PC-3 (cell line): ENCODE measurements at regions not wholly inside any gene's neighbourhood (a gene's known extent, or its start where the extent isn't known, plus 50 kb on each side); places are given as distances from the start of the nearest gene placed in this dataset.

Experiments
- ATAC-seq: fragments of 200-7000 bp; cut with Tn5 transposase; 2 replicates; pipeline ENCODE4 v1.9.1; 2020; ENCODE audit warnings: mild to moderate bottlenecking, moderate library complexity
- BruUV-seq: library from RNA; stranded (reverse); fragments of 400-500 nt; replicated peaks from 2 replicates; lab custom pipeline; 2021; lab: Mats Ljungman, UMichigan
- CTCF ChIA-PET: fragments of 300-600 bp; sonication (Branson Sonifier 250); formaldehyde crosslinking; loops from one replicate; lab custom pipeline; 2022; ENCODE audit warnings: antibody characterized with exemption; lab: Charles Lee
- POLR2A ChIA-PET: fragments of 300-600 bp; sonication (Branson Sonifier 250); formaldehyde crosslinking; loops from one replicate; lab custom pipeline; 2022; ENCODE audit warnings: antibody characterized with exemption; ENCODE audit not compliant: unreplicated experiment; lab: Charles Lee
- DNase-seq: peaks from one replicate; pipeline ENCODE4 v3.0.0-alpha.2; 2015
- H2AFZ ChIP-seq: fragments of 300-600 bp; sonication (generic); 2 replicates; pipeline ENCODE4 v1.6.0; 2016; ENCODE audit warnings: antibody characterized with exemption, low read length
- H3F3A ChIP-seq: fragments of 300-600 bp; sonication (generic); one replicate; pipeline ENCODE4 v1.6.0; 2017; ENCODE audit warnings: antibody characterized with exemption, low read length, control low read depth, mild to moderate bottlenecking; ENCODE audit not compliant: unreplicated experiment
- H3K27ac ChIP-seq: fragments of 300-600 bp; sonication (generic); 2 replicates; pipeline ENCODE4 v1.5.1; 2016; ENCODE audit warnings: mild to moderate bottlenecking, low read length
- H3K27me3 ChIP-seq: fragments of 300-600 bp; sonication (generic); 2 replicates; pipeline ENCODE4 v1.6.1; 2016; ENCODE audit warnings: low read length, mixed read lengths
- H3K36me3 ChIP-seq: fragments of 300-600 bp; sonication (generic); 2 replicates; pipeline ENCODE4 v1.6.1; 2016; ENCODE audit warnings: low read depth, mixed run types, low read length, mixed read lengths
- H3K4me1 ChIP-seq: fragments of 300-600 bp; sonication (generic); 2 replicates; pipeline ENCODE4 v1.5.1; 2016; ENCODE audit warnings: low read length; ENCODE audit not compliant: insufficient read depth
- H3K4me2 ChIP-seq: fragments of 300-600 bp; sonication (generic); 2 replicates; pipeline ENCODE4 v1.6.0; 2016; ENCODE audit warnings: low read length
- H3K4me3 ChIP-seq: fragments of 300-600 bp; sonication (generic); 2 replicates; pipeline ENCODE4 v1.5.1; 2016; ENCODE audit warnings: mild to moderate bottlenecking, low read length, mixed read lengths
- H3K79me2 ChIP-seq: fragments of 300-600 bp; sonication (generic); 2 replicates; pipeline ENCODE4 v1.6.1; 2017; ENCODE audit warnings: low read length, mixed read lengths
- H3K9ac ChIP-seq: fragments of 300-600 bp; sonication (generic); 2 replicates; pipeline ENCODE4 v1.6.0; 2016; ENCODE audit warnings: mild to moderate bottlenecking, low read length
- H3K9me2 ChIP-seq: fragments of 300-600 bp; sonication (generic); replicated peaks from 2 replicates; pipeline ENCODE4 v1.6.1; 2016; ENCODE audit warnings: mixed run types, low read length, mixed read lengths
- H3K9me3 ChIP-seq: fragments of 300-600 bp; sonication (generic); 2 replicates; pipeline ENCODE4 v1.6.1; 2016; ENCODE audit warnings: low read length, mixed read lengths
- H4K20me1 ChIP-seq: fragments of 300-600 bp; sonication (generic); 2 replicates; pipeline ENCODE4 v1.6.1; 2016; ENCODE audit warnings: low read length, mixed read lengths
- CTCF ChIP-seq: fragments of 300-600 bp; sonication (generic); conservative IDR thresholded peaks from 2 replicates; pipeline ENCODE4 v1.5.1; 2017; ENCODE audit warnings: antibody characterized with exemption, low read depth, mild to moderate bottlenecking, low read length
- EZH2 ChIP-seq: fragments of 300-600 bp; sonication (generic); IDR thresholded peaks from one replicate; pipeline ENCODE4 v1.6.1; 2017; ENCODE audit warnings: antibody characterized with exemption, mild to moderate bottlenecking, low read length; ENCODE audit not compliant: unreplicated experiment
- EZH2phosphoT487 ChIP-seq: fragments of 300-600 bp; sonication (generic); IDR thresholded peaks from 2 replicates; pipeline ENCODE4 v1.6.1; 2018; ENCODE audit warnings: mild to moderate bottlenecking, antibody characterized with exemption, low read length, borderline replicate concordance
- intact Hi-C: fragments of 100-400 bp; cut with micrococcal nuclease; formaldehyde crosslinking; loops from 2 replicates; pipeline ENCODE4 v1.9.0; 2023

GRCh38 chr6:121020656-121021055, 313.6 kb downstream of the TBC1D32 start:
- no peak overlapping the region for H3K4me3 ChIP-seq
- no peak overlapping the region for H3K27ac ChIP-seq
- TF ChIP-seq EZH2phosphoT487 (no peak), CTCF (no peak), EZH2 (no peak)
- no peak for DNase-seq
- intact Hi-C loops, result no loop called here
- H3K9me3 ChIP-seq, result no peaks in the 10 kb centered on the region
- no peaks in the 10 kb centered on the region for H3K36me3 ChIP-seq
- H4K20me1 ChIP-seq, result no peaks in the 10 kb centered on the region
- no peaks in the 10 kb centered on the region for H3K79me2 ChIP-seq
- POLR2A ChIA-PET, result no interaction called here
- peaks cover 29% of the 10 kb centered on the region for H3K27me3 ChIP-seq
- BruUV-seq, result no TSS peak
- no peak overlapping the region for H3K4me2 ChIP-seq
- no peak overlapping the region for H2AFZ ChIP-seq
- CTCF ChIA-PET, result no interaction called here
- no peaks in the 10 kb centered on the region for H3K4me1 ChIP-seq
- no peak for ATAC-seq
- no peaks in the 10 kb centered on the region for H3F3A ChIP-seq
- no peaks in the 10 kb centered on the region for H3K9me2 ChIP-seq
- no peak overlapping the region for H3K9ac ChIP-seq

GRCh38 chr6:121008553-121008952, 325.7 kb downstream of the TBC1D32 start:
- ATAC-seq (no peak), DNase-seq (no peak)
- H3K9me3 ChIP-seq, result no peaks in the 10 kb centered on the region
- H3F3A ChIP-seq, result no peaks in the 10 kb centered on the region
- intact Hi-C loops, result no loop called here
- ChIA-PET CTCF (no interaction called here), POLR2A (no interaction called here)
- H4K20me1 ChIP-seq, result no peaks in the 10 kb centered on the region
- H3K79me2 ChIP-seq, result no peaks in the 10 kb centered on the region
- BruUV-seq, result no TSS peak
- no peaks in the 10 kb centered on the region for H3K36me3 ChIP-seq
- H3K9me2 ChIP-seq, result no peaks in the 10 kb centered on the region
- no peaks in the 10 kb centered on the region for H3K4me1 ChIP-seq
- no peak overlapping the region for H3K27ac ChIP-seq
- no peak overlapping the region for H3K4me2 ChIP-seq
- TF ChIP-seq EZH2phosphoT487 (no peak), EZH2 (no peak), CTCF (no peak)
- no peak overlapping the region for H2AFZ ChIP-seq
- H3K9ac ChIP-seq, result no peak overlapping the region
- no peaks in the 10 kb centered on the region for H3K27me3 ChIP-seq
- H3K4me3 ChIP-seq, result no peak overlapping the region

GRCh38 chr6:121006024-121006423, 328.3 kb downstream of the TBC1D32 start:
- Histone ChIP-seq H3K27ac (no peak overlapping the region), H3F3A (no peaks in the 10 kb centered on the region), H3K9me2 (no peaks in the 10 kb centered on the region), H3K4me1 (no peaks in the 10 kb centered on the region), H3K36me3 (no peaks in the 10 kb centered on the region), H3K79me2 (no peaks in the 10 kb centered on the region), H3K4me2 (no peak overlapping the region), H2AFZ (no peak overlapping the region), H3K9ac (no peak overlapping the region), H3K27me3 (no peaks in the 10 kb centered on the region), H4K20me1 (no peaks in the 10 kb centered on the region), H3K4me3 (no peak overlapping the region), H3K9me3 (no peaks in the 10 kb centered on the region)
- no TSS peak for BruUV-seq
- ATAC-seq, result no peak
- intact Hi-C loops, result no loop called here
- TF ChIP-seq EZH2 (no peak), EZH2phosphoT487 (no peak), CTCF (no peak)
- ChIA-PET CTCF (no interaction called here), POLR2A (no interaction called here)
- DNase-seq, result no peak
